OCI-LY1 (cell line): ENCODE measurements at regions not wholly inside any gene's neighbourhood (a gene's known extent, or its start where the extent isn't known, plus 50 kb on each side); places are given as distances from the start of the nearest gene placed in this dataset.

ENCODE experiments used
- H2AFZ ChIP-seq: fragments of 200-600 bp; sonication (generic), shearing (Covaris generic); 2 replicates; pipeline ENCODE4 v1.6.0; 2014; ENCODE audit warnings: antibody characterized with exemption, mild to moderate bottlenecking, low read length
- H3F3A ChIP-seq: fragments of 200-600 bp; sonication (generic), shearing (Covaris generic); 2 replicates; pipeline ENCODE4 v1.6.0; 2014; ENCODE audit warnings: mild to moderate bottlenecking, antibody characterized with exemption, low read length, moderate library complexity; ENCODE audit not compliant: insufficient read depth
- H3K27ac ChIP-seq: fragments of 200-600 bp; sonication (generic); 2 replicates; pipeline ENCODE4 v1.5.1; 2014; ENCODE audit warnings: low read length, mixed run types, mild to moderate bottlenecking, low read depth; ENCODE audit not compliant: poor library complexity, severe bottlenecking
- H3K27me3 ChIP-seq: fragments of 200-600 bp; sonication (generic); 2 replicates; pipeline ENCODE4 v1.6.0; 2014; ENCODE audit warnings: antibody characterized with exemption, mild to moderate bottlenecking, low read length, moderate library complexity; ENCODE audit not compliant: insufficient read depth
- H3K36me3 ChIP-seq: fragments of 200-600 bp; sonication (generic); 2 replicates; pipeline ENCODE4 v1.6.1; 2014; ENCODE audit warnings: mild to moderate bottlenecking, antibody characterized with exemption, low read length, moderate library complexity, mixed read lengths; ENCODE audit not compliant: insufficient read depth
- H3K4me1 ChIP-seq: fragments of 200-600 bp; sonication (generic); 2 replicates; pipeline ENCODE4 v1.5.1; 2014; ENCODE audit warnings: mild to moderate bottlenecking, low read length, moderate library complexity; ENCODE audit not compliant: insufficient read depth, severe bottlenecking
- H3K4me2 ChIP-seq: fragments of 200-600 bp; sonication (generic), shearing (Covaris generic); 2 replicates; pipeline ENCODE4 v1.6.1; 2014; ENCODE audit warnings: low read length
- H3K4me3 ChIP-seq: fragments of 200-600 bp; sonication (generic); 2 replicates; pipeline ENCODE4 v1.5.1; 2014; ENCODE audit warnings: low read length, low read depth, mild to moderate bottlenecking, mixed read lengths; ENCODE audit not compliant: poor library complexity, severe bottlenecking
- H3K79me2 ChIP-seq: fragments of 200-600 bp; shearing (Covaris generic); 2 replicates; pipeline ENCODE4 v1.6.1; 2016; ENCODE audit warnings: mixed run types, low read length, mixed read lengths; ENCODE audit not compliant: insufficient read depth
- H3K9ac ChIP-seq: fragments of 200-600 bp; sonication (generic), shearing (Covaris generic); 2 replicates; pipeline ENCODE4 v1.6.1; 2014; ENCODE audit warnings: mild to moderate bottlenecking, low read length, mixed read lengths
- H3K9me2 ChIP-seq: fragments of 200-600 bp; sonication (generic), shearing (Covaris generic); 2 replicates; pipeline ENCODE4 v1.6.1; 2014; ENCODE audit warnings: low read depth, mild to moderate bottlenecking, low read length, mixed read lengths
- H3K9me3 ChIP-seq: fragments of 200-600 bp; shearing (Covaris generic); 2 replicates; pipeline ENCODE4 v1.6.1; 2014; ENCODE audit warnings: low read length, mixed read lengths
- H4K20me1 ChIP-seq: fragments of 200-600 bp; sonication (generic), shearing (Covaris generic); 2 replicates; pipeline ENCODE4 v1.6.0; 2016; ENCODE audit warnings: mild to moderate bottlenecking, low read length; ENCODE audit not compliant: insufficient read depth
- EZH2 ChIP-seq: fragments of 200-600 bp; sonication (generic), shearing (Covaris generic); IDR thresholded peaks from 2 replicates; pipeline ENCODE4 v1.8.0; 2017; ENCODE audit warnings: borderline replicate concordance, mixed run types, mild to moderate bottlenecking, antibody characterized with exemption, low read length, moderate library complexity, mixed read lengths
- TF ChIP-seq, protein P1 (sequence below): fragments of 200-600 bp; sonication (generic), shearing (Covaris generic); IDR thresholded peaks from 2 replicates; pipeline ENCODE4 v1.5.1; 2017; ENCODE audit warnings: mild to moderate bottlenecking, antibody characterized with exemption, low read length, moderate library complexity, mixed read lengths

DNA sequence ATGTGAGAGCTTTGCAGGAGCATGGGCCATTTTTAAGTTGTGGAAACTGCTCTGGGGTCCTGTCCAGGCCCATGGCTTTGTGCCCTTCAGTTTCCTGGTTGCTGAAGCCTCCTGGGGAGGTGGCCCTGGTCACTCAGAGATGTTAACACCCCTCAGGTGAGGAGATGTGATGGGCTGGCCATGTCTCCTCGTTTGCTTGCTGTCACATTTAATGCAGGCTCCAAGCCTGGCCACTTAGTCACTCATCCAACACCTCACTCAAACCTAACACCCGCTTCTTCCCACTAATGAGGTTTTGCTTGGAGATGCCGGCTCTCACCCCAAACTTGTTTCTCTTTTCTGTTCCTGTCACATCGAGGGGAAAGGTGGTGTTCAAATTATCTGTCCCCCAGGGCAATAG lies 192.7 kb downstream of the PTPRU start:
- H3K27ac ChIP-seq, result no peak overlapping the region
- H3K4me3 ChIP-seq, result no peak overlapping the region
- no peaks in the 10 kb centered on the region for H3K79me2 ChIP-seq
- H3K4me2 ChIP-seq, result no peak overlapping the region
- no peaks in the 10 kb centered on the region for H3K9me2 ChIP-seq
- H3K27me3 ChIP-seq, result peaks cover 4% of the 10 kb centered on the region; the same call in 1 of the 2 replicates
- no peak overlapping the region for H3K9ac ChIP-seq
- no peaks in the 10 kb centered on the region for H3K4me1 ChIP-seq
- no peak for TF ChIP-seq EZH2
- TF ChIP-seq, protein P1, sequence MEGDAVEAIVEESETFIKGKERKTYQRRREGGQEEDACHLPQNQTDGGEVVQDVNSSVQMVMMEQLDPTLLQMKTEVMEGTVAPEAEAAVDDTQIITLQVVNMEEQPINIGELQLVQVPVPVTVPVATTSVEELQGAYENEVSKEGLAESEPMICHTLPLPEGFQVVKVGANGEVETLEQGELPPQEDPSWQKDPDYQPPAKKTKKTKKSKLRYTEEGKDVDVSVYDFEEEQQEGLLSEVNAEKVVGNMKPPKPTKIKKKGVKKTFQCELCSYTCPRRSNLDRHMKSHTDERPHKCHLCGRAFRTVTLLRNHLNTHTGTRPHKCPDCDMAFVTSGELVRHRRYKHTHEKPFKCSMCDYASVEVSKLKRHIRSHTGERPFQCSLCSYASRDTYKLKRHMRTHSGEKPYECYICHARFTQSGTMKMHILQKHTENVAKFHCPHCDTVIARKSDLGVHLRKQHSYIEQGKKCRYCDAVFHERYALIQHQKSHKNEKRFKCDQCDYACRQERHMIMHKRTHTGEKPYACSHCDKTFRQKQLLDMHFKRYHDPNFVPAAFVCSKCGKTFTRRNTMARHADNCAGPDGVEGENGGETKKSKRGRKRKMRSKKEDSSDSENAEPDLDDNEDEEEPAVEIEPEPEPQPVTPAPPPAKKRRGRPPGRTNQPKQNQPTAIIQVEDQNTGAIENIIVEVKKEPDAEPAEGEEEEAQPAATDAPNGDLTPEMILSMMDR, result no peak
- no peaks in the 10 kb centered on the region for H3F3A ChIP-seq
- H3K9me3 ChIP-seq, result no peaks in the 10 kb centered on the region
- H4K20me1 ChIP-seq, result no peaks in the 10 kb centered on the region
- no peak overlapping the region for H2AFZ ChIP-seq
- H3K36me3 ChIP-seq, result no peaks in the 10 kb centered on the region

DNA sequence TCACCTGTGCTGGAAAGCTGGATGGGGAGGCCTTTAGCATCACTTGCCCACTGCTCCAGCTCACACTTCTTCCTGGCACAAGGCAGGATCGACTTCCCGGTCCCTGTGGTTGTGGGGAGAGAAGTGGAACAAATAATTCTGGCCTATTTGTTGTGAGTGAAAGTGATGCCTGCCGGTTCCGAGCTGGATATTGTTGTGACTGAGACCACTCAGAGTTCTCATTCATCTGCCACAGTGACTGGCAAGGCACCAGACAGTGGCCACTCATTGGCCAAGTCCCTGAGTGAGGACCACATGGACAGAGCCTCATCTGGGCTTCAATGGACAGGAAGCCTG lies 191.9 kb downstream of the PTPRU start:
- no peak overlapping the region for H2AFZ ChIP-seq
- H3K4me2 ChIP-seq, result no peak overlapping the region
- no peaks in the 10 kb centered on the region for H3K36me3 ChIP-seq
- H3K4me1 ChIP-seq, result no peaks in the 10 kb centered on the region
- H3K79me2 ChIP-seq, result no peaks in the 10 kb centered on the region
- peaks cover 4% of the 10 kb centered on the region for H3K27me3 ChIP-seq
- no peaks in the 10 kb centered on the region for H3K9me3 ChIP-seq
- H3K4me3 ChIP-seq, result no peak overlapping the region
- no peak overlapping the region for H3K27ac ChIP-seq
- H3K9ac ChIP-seq, result no peak overlapping the region
- no peaks in the 10 kb centered on the region for H3F3A ChIP-seq
- TF ChIP-seq, protein P1, result no peak
- no peak for TF ChIP-seq EZH2
- no peaks in the 10 kb centered on the region for H4K20me1 ChIP-seq
- no peaks in the 10 kb centered on the region for H3K9me2 ChIP-seq

DNA sequence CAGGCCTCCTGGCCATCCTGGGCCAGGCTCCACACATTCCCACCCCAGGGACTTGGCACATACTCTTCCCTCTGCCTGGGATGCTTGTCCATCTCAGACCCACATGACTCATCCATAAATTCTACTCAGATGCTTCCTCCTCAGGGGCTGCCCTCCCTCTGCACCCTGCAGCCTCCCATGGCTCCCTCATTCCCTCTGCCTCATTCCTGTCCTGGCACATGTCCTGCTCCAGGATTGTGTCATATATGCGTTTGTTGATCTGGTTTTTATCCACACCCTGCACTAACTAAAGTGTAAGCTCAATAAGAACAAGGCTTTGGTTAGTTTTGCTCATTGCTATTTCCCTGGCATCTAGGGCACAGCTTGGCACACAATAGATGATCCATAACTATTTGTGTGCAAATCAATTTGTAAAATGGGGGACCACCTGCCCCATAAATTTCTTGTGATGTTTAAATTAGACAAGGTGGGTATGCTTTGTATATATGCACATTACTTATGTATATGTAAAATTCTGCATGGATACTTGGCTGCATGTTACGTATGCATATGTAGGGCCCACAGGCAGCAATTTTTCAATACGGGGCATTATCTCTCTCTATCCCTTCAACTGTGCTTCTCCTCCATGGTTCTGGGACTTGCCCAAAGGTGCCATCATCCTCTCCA lies 191.4 kb downstream of the PTPRU start:
- Histone ChIP-seq H3K9me3 (no peaks in the 10 kb centered on the region), H3K9me2 (no peaks in the 10 kb centered on the region), H4K20me1 (no peaks in the 10 kb centered on the region), H3K9ac (no peak overlapping the region), H3K4me2 (no peak overlapping the region), H3K4me1 (no peaks in the 10 kb centered on the region), H2AFZ (no peak overlapping the region), H3K4me3 (no peak overlapping the region), H3K27me3 (peaks cover 4% of the 10 kb centered on the region), H3K36me3 (no peaks in the 10 kb centered on the region), H3F3A (no peaks in the 10 kb centered on the region), H3K79me2 (no peaks in the 10 kb centered on the region), H3K27ac (no peak overlapping the region)
- TF ChIP-seq, protein P1, result no peak
- TF ChIP-seq EZH2, result no peak
